IMR-90 (cell line): ENCODE measurements at regions not wholly inside any gene's neighbourhood (a gene's known extent, or its start where the extent isn't known, plus 50 kb on each side); places are given as distances from the start of the nearest gene placed in this dataset.

ENCODE experiments used
- ATAC-seq: fragments of 200-7000 bp; cut with Tn5 transposase; 2 replicates; pipeline ENCODE4 v1.9.1; 2020; ENCODE audit warnings: low read depth, mild to moderate bottlenecking, moderate library complexity
- BruUV-seq: library from RNA; stranded (reverse); fragments of 400-500 nt; replicated peaks from 2 replicates; lab custom pipeline; 2021; lab: Mats Ljungman, UMichigan
- CTCF ChIA-PET: fragments of 300-600 bp; formaldehyde crosslinking; extraction: SDS; loops from one replicate; lab custom pipeline; 2021; ENCODE audit warnings: antibody characterized with exemption; lab: Yijun Ruan, JAX
- POLR2A ChIA-PET: fragments of 300-600 bp; sonication (Branson Sonifier 250); formaldehyde crosslinking; loops from one replicate; lab custom pipeline; 2022; ENCODE audit warnings: antibody characterized with exemption; ENCODE audit not compliant: unreplicated experiment; lab: Charles Lee
- DNase-seq: peaks from one replicate; pipeline ENCODE4 v3.0.0; 2013
- H2AFZ ChIP-seq: replicated peaks from 2 replicates; pipeline ENCODE3; 2013; ENCODE audit warnings: low read length, mild to moderate bottlenecking; ENCODE audit not compliant: poor library complexity
- H2AK5ac ChIP-seq: 2 replicates; pipeline ENCODE4 v1.6.1; 2013; ENCODE audit warnings: low read depth, low read length, inconsistent platforms
- H2AK9ac ChIP-seq: replicated peaks from 2 replicates; pipeline ENCODE3; 2013; ENCODE audit warnings: mild to moderate bottlenecking, low read depth, low read length, moderate library complexity; ENCODE audit not compliant: poor library complexity
- H2BK120ac ChIP-seq: 2 replicates; pipeline ENCODE4 v1.6.1; 2013; ENCODE audit warnings: low read depth, low read length, inconsistent platforms
- H2BK15ac ChIP-seq: 3 replicates; pipeline ENCODE4 v1.6.1; 2013; ENCODE audit warnings: low read depth, low read length, inconsistent platforms
- H2BK20ac ChIP-seq: 2 replicates; pipeline ENCODE4 v1.6.1; 2013; ENCODE audit warnings: low read depth, mild to moderate bottlenecking, inconsistent platforms, low read length, moderate library complexity
- H2BK5ac ChIP-seq: 2 replicates; pipeline ENCODE4 v1.6.1; 2013; ENCODE audit warnings: mild to moderate bottlenecking, low read depth, low read length, inconsistent platforms; ENCODE audit not compliant: poor library complexity, severe bottlenecking
- H3K14ac ChIP-seq: replicated peaks from 2 replicates; pipeline ENCODE4 v1.6.1; 2013; ENCODE audit warnings: low read depth, low read length, inconsistent platforms
- H3K18ac ChIP-seq: 2 replicates; pipeline ENCODE4 v1.6.1; 2013; ENCODE audit warnings: low read depth, low read length, control low read depth
- H3K23ac ChIP-seq: 2 replicates; pipeline ENCODE4 v1.6.1; 2013; ENCODE audit warnings: low read depth, low read length, inconsistent platforms
- H3K27ac ChIP-seq: 2 replicates; pipeline ENCODE4 v1.5.1; 2013; ENCODE audit warnings: mild to moderate bottlenecking, control low read depth, low read length; ENCODE audit not compliant: insufficient read depth
- H3K27me3 ChIP-seq: 2 replicates; pipeline ENCODE4 v1.6.1; 2013; ENCODE audit warnings: low read length; ENCODE audit not compliant: control insufficient read depth, insufficient read depth
- H3K36me3 ChIP-seq: 2 replicates; pipeline ENCODE4 v1.6.1; 2013; ENCODE audit warnings: low read length, mixed read lengths; ENCODE audit not compliant: control insufficient read depth, insufficient read depth
- H3K4ac ChIP-seq: 2 replicates; pipeline ENCODE4 v1.6.1; 2013; ENCODE audit warnings: low read depth, low read length, inconsistent platforms
- H3K4me1 ChIP-seq: 2 replicates; pipeline ENCODE4 v1.6.1; 2013; ENCODE audit warnings: low read length, mixed read lengths; ENCODE audit not compliant: control insufficient read depth, insufficient read depth
- H3K4me2 ChIP-seq: 2 replicates; pipeline ENCODE4 v1.6.1; 2013; ENCODE audit warnings: low read depth, mild to moderate bottlenecking, control low read depth, low read length, moderate library complexity
- H3K4me3 ChIP-seq: 2 replicates; pipeline ENCODE4 v1.5.1; 2013; ENCODE audit warnings: low read depth, mild to moderate bottlenecking, control low read depth, low read length, moderate library complexity; ENCODE audit not compliant: insufficient read depth
- H3K56ac ChIP-seq: 2 replicates; pipeline ENCODE4 v1.6.1; 2013; ENCODE audit warnings: low read length, inconsistent platforms; ENCODE audit not compliant: insufficient read depth; ENCODE audit errors: extremely low read depth
- H3K79me1 ChIP-seq, 2 experiments: 2 replicates each; pipeline ENCODE4 v1.6.1; 2013; ENCODE audit warnings: low read length in 2 of 2, inconsistent platforms in 1 of 2, low read depth in 1 of 2
- H3K9ac ChIP-seq: 2 replicates; pipeline ENCODE4 v1.6.1; 2013; ENCODE audit warnings: low read depth, low read length, control low read depth
- H3K9me1 ChIP-seq: 2 replicates; pipeline ENCODE4 v1.6.1; 2013; ENCODE audit warnings: low read length, inconsistent platforms; ENCODE audit not compliant: insufficient read depth
- H3K9me3 ChIP-seq: 2 replicates; pipeline ENCODE4 v1.6.1; 2013; ENCODE audit warnings: low read length; ENCODE audit not compliant: control insufficient read depth, insufficient read depth
- H4K20me1 ChIP-seq: 2 replicates; pipeline ENCODE4 v1.6.1; 2013; ENCODE audit warnings: low read length, inconsistent platforms; ENCODE audit not compliant: insufficient read depth
- H4K5ac ChIP-seq: 2 replicates; pipeline ENCODE4 v1.6.1; 2013; ENCODE audit warnings: mild to moderate bottlenecking, low read depth, low read length, control low read depth
- H4K8ac ChIP-seq, 2 experiments: 2 replicates each; pipeline ENCODE4 v1.6.1; 2013; ENCODE audit warnings: low read depth in 2 of 2, low read length in 2 of 2, control low read depth in 1 of 2, inconsistent platforms in 1 of 2
- H4K91ac ChIP-seq: 2 replicates; pipeline ENCODE4 v1.6.1; 2013; ENCODE audit warnings: low read depth, low read length, inconsistent platforms; ENCODE audit not compliant: insufficient read depth
- BHLHE40 ChIP-seq: fragments of 150-350 bp; IDR thresholded peaks from 2 replicates; pipeline ENCODE4 v1.6.1; 2016; ENCODE audit warnings: mild to moderate bottlenecking, low read depth, low read length
- CEBPB ChIP-seq: IDR thresholded peaks from 2 replicates; pipeline ENCODE4 v1.6.1; 2012; ENCODE audit warnings: low read depth, low read length, improper control_type of control experiment
- CHD1 ChIP-seq: IDR thresholded peaks from 2 replicates; pipeline ENCODE4 v1.6.1; 2012; ENCODE audit warnings: low read depth, low read length, improper control_type of control experiment
- CTCF ChIP-seq: conservative IDR thresholded peaks from 2 replicates; pipeline ENCODE4 v1.5.1; 2012; ENCODE audit warnings: mild to moderate bottlenecking, low read depth, low read length, improper control_type of control experiment
- FOS ChIP-seq: fragments of 150-350 bp; IDR thresholded peaks from 2 replicates; pipeline ENCODE4 v1.6.1; 2016; ENCODE audit warnings: low read depth, low read length
- MAZ ChIP-seq: IDR thresholded peaks from 2 replicates; pipeline ENCODE4 v1.6.1; 2012; ENCODE audit warnings: low read depth, mild to moderate bottlenecking, low read length, improper control_type of control experiment, moderate library complexity, borderline replicate concordance
- MXI1 ChIP-seq: IDR thresholded peaks from 2 replicates; pipeline ENCODE4 v1.6.1; 2012; ENCODE audit warnings: low read depth, mild to moderate bottlenecking, low read length, moderate library complexity, borderline replicate concordance
- NFE2L2 ChIP-seq: fragments of 150-350 bp; IDR thresholded peaks from 2 replicates; pipeline ENCODE4 v1.6.1; 2016; ENCODE audit warnings: low read depth, mild to moderate bottlenecking, low read length
- POLR2A ChIP-seq: IDR thresholded peaks from 2 replicates; pipeline ENCODE4 v1.6.1; 2012; ENCODE audit warnings: mild to moderate bottlenecking, low read depth, low read length
- RAD21 ChIP-seq: IDR thresholded peaks from 2 replicates; pipeline ENCODE4 v1.6.1; 2012; ENCODE audit warnings: low read length, improper control_type of control experiment
- RFX5 ChIP-seq: IDR thresholded peaks from 2 replicates; pipeline ENCODE4 v1.8.0; 2012; ENCODE audit warnings: low read depth, mild to moderate bottlenecking, low read length, moderate library complexity
- SMC3 ChIP-seq: fragments of 150-350 bp; IDR thresholded peaks from 2 replicates; pipeline ENCODE4 v1.6.1; 2016; ENCODE audit warnings: low read depth, mild to moderate bottlenecking, antibody characterized with exemption, low read length, moderate library complexity
- USF2 ChIP-seq: fragments of 150-350 bp; IDR thresholded peaks from 2 replicates; pipeline ENCODE4 v1.6.1; 2017; ENCODE audit warnings: mild to moderate bottlenecking, antibody characterized with exemption, low read length, low read depth
- WGBS, 2 experiments: methylation state at CpG; one replicate each; pipeline versions ENCODE4 v1.1.5 to v1.1.7; 2013; ENCODE audit warnings: missing lambda C conversion rate in 2 of 2; ENCODE audit not compliant: insufficient read length in 1 of 2; ENCODE audit errors: extremely low coverage in 2 of 2; 5-methylcytosine and 5-hydroxymethylcytosine counted together
- dilution Hi-C: fragments of 300-500 bp; cut with HindIII; formaldehyde crosslinking; loops from one replicate; pipeline ENCODE4 v1.14.3; 2018; ENCODE audit warnings: low sequenced_read_pairs; ENCODE audit not compliant: unreplicated experiment
- in situ Hi-C: fragments of 300-500 bp; cut with MboI; formaldehyde crosslinking; loops from 3 replicates; pipeline ENCODE4 v1.14.3; 2019; ENCODE audit warnings: low sequenced_read_pairs, inconsistent platforms, mixed read lengths
- intact Hi-C: fragments of 100-400 bp; cut with micrococcal nuclease; formaldehyde crosslinking; loops from 2 replicates; pipeline ENCODE4 v1.10.0; 2022

GRCh38 chr11:44437122-44437521, 127.2 kb upstream of the ALX4 start:
- Histone ChIP-seq H2AK9ac (no peak overlapping the region), H2AK5ac (no peak overlapping the region), H4K20me1 (no peaks in the 10 kb centered on the region), H3K9me1 (no peaks in the 10 kb centered on the region), H3K4me2 (no peak overlapping the region), H3K9ac (no peak overlapping the region), H3K9me3 (no peaks in the 10 kb centered on the region), H3K4me1 (no peaks in the 10 kb centered on the region), H3K36me3 (no peaks in the 10 kb centered on the region), H2BK15ac (no peak overlapping the region), H2BK5ac (no peak overlapping the region), H4K91ac (no peak overlapping the region), H3K4me3 (no peak overlapping the region), H3K79me1 (no peaks in the 10 kb centered on the region), H2AFZ (no peak overlapping the region), H3K23ac (no peak overlapping the region), H3K4ac (no peak overlapping the region), H2BK120ac (no peak overlapping the region), H3K14ac (no peak overlapping the region), H3K18ac (no peak overlapping the region), H3K56ac (no peak overlapping the region), H2BK20ac (no peak overlapping the region), H3K27me3 (peaks cover 8% of the 10 kb centered on the region), H4K5ac (no peak overlapping the region), H4K8ac (no peak overlapping the region), H3K27ac (no peak overlapping the region)
- POLR2A ChIA-PET: no interaction called here
- intact Hi-C loops (no loop called here), dilution Hi-C loops (no loop called here), in situ Hi-C loops (no loop called here)
- no peak for DNase-seq
- no peak for TF ChIP-seq CHD1
- no peak for TF ChIP-seq CEBPB
- TF ChIP-seq RFX5: no peak
- TF ChIP-seq BHLHE40: no peak
- no peak for TF ChIP-seq MAZ
- no peak for TF ChIP-seq MXI1
- no peak for TF ChIP-seq CTCF
- no peak for TF ChIP-seq POLR2A
- TF ChIP-seq RAD21: no peak
- no peak for TF ChIP-seq NFE2L2
- no peak for TF ChIP-seq USF2
- TF ChIP-seq FOS: no peak
- no peak for TF ChIP-seq SMC3
- BruUV-seq: no TSS peak
- WGBS, 2 experiments: no CpG with 5 or more reads among the region's 1 CpG
- no peak for ATAC-seq
- CTCF ChIA-PET: no interaction called here
